ENCODE measurements at regions not wholly inside any gene's neighbourhood (a gene's known extent, or its start where the extent isn't known, plus 50 kb on each side); places are given as distances from the start of the nearest gene placed in this dataset.
"Not testable (repeated sequence)": the region's sequence is repeated elsewhere in the genome, so short reads cannot be mapped to it uniquely, and the experiment has no call there.

DNA sequence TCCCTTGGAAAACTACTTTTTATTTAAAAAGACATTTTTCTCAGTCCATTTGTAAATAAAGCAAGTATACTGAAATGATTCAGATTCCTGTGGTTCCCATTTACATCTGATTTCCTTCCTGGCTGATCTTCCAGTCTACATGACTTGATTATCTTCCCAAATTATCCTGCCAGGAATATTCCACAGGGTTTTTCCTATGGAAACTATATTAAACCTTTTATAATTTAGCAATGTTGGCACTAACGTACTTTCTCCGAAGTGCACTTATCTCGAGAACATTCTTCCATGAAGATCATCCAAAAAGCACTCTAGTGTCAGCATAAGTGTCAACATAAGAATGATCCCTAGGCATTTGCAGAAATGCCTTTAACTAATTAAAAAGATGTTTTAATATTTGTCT is 347.7 kb upstream of the KIF2B start:
- DNase-seq = no peak

DNA sequence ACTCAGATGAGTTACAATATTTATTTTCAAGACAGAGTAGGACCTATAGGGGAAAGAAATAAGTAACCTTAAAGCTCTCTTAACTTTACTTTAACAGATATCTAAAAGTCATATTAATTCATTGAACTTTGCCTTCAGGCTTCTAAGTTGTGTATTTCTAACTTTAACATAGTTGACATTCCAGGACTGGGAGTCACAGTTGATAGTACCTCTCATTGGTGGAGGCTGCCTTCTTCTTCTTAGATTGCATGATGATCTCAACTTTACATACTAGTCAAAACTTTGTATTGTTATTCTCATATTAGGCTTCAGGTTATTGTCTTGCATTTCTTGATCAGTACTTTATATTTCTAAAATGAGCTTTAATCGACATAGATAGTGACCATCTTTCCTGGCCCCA is 350.1 kb upstream of the KIF2B start:
- no peak for DNase-seq

DNA sequence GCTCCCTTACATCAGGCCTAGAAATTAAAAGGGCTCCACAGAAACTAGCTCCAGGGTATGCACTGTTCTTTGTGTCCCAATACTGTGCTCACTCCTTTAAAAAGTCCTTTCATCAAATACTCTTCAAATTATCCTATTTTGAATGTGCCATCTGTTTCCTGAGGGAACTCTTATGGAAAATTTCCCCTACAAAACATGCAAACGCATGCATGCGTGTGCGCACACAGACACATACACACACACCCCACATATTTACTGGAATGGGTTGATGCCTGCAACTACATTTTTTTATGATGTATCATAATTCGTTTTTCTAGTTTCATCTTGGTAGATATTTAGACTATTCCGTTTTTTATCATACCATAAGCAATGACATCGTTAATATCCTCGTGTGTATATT is 351.2 kb upstream of the KIF2B start:
- no peak for DNase-seq

DNA sequence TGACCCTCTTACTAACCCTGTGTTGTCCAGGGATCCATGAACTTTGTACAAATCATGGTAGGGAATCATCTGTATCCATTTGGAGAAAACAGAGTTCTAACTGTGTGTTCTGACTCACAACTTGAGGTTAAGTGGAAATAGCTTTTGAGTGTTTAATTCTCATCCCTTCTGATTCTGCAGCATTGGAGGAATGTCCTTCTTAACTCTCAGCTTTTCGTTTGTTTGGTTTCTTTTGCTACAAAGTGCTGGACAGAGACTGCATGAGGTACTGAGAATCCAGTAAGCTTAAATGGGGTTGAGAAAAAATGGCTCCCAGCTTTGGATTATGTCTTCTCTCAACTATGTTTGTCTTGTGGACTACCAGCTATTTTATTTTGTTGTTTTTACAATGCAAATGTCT is 352.1 kb upstream of the KIF2B start:
- no peak for DNase-seq

DNA sequence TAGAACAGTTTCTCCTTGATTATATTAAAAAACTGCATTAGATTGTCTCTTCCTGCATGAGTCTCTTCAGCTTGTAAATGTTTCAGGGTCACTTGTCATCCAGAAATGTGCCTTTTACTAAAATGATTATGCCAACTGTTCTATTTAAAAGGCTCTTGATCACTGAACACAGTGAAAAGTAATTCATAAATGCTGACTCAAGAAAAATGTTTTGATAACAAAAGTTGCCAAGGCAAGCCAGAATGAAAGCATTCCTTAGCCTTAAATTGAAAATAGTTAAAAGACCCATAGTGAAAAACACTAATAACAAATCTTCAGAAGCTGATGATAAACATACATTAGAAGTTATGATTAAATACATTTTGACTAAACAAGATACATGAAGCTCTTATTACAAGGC is 356.0 kb upstream of the KIF2B start:
- DNase-seq = no peak

DNA sequence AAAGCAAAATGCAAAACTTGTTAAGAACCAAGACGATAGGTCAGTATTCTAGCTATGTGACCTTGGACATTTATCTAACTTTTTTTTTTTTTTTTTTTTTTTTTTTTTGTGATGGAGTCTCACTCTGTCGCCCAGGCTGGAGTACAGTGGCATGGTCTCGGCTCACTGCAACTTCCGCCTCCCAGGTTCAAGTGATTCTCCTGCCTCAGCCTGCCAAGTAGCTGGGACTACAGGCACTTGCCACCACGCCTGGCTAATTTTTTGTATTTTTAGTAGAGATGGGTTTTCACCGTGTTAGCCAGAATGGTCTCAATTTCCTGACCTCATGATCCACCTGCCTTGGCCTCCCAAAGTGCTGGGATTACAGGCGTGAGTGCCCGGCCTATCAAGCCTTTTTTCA is 358.3 kb upstream of the KIF2B start:
- not testable (repeated sequence) for DNase-seq

DNA sequence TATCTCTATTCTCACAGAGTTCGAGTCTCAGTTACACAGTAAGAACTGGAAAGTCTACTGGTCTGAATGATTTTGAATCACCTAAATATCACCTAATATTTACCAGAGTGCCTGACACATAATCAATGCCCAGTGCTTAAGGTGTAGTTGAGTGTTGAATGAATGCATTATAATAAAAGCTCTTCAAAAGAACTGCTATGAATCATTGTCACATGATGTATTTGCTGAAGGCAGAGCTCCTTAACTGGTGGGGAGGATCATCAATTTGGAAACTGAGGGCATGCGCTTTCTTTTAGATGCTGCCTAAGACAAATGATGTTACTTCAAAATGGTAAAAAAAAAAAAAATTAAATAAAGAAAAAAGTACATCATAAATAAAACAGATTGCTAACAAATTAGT is 359.4 kb upstream of the KIF2B start:
- no peak for DNase-seq

DNA sequence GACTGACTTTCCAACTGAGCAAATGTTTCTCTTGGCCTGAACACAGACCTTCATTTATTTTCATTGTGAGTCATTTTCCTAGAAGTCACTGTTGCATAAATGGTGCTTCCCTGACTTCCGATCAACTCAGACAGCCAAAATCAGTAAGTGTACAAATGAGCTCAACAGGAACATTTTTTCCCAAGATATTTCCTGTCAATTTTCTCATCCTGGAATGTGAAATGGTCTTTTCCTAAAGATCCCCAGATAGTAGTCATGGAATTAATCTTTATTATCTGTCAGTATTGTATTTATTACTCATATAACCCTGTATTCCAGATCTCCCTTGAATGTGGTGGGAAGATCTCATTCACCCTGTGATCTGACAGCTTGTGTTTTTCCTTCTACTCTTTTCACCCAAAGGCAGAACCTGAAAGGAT is 360.3 kb upstream of the KIF2B start:
- DNase-seq = no peak

DNA sequence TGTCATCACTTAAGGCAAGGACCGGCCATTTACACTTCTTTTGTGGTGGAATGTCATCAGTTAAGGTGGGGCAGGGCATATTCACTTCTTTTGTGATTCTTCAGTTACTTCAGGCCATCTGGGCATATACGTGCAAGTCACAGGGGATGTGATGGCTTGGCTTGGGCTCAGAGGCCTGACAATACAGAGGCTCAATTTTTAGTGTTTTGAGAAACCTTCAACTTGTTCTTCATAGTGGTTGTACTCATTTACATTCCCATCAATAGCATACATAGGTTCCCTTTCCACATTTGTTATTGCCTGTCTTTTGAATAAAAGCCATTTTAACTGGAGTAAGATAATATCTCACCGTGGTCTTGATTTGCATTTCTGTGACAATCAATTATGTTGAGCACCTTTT is 366.8 kb upstream of the KIF2B start:
- not testable (repeated sequence) for DNase-seq

DNA sequence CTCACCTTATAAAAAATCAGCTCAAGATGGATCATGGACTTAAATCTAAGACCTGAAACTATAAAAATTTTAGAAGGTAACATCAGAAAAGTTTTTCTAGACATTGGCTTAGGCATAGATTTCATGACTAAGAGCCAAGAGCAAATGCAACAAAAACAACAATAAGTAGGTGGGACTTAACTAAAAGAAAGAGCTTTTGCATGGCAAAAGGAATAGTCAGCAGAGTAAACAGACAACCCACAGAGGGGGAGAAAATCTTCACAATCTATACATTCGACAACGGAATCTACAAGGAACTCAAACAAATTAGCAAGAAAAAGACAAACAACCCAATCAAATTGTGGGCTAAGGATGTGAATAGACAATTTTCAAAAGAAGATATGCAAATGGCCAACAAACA is 368.4 kb upstream of the KIF2B start:
- no peak for DNase-seq

DNA sequence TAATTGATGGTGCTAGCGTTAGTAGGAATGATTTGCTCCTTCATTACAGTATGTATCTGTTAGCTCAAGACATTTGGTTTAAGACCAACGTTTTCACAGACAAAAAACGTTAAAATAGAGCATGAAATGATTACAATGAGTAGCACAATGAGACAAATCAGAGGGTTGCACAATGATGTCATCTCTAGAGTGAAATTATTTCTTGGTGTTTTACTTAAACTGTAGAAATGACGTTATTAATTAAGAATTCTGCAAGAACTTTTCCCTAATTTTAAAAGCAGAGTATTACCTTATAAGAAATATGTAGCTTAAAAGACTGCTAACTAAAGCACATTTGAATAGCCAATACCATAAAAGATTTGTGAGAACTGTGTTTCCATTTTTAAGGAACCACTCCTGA is 373.4 kb upstream of the KIF2B start:
- no peak for DNase-seq

DNA sequence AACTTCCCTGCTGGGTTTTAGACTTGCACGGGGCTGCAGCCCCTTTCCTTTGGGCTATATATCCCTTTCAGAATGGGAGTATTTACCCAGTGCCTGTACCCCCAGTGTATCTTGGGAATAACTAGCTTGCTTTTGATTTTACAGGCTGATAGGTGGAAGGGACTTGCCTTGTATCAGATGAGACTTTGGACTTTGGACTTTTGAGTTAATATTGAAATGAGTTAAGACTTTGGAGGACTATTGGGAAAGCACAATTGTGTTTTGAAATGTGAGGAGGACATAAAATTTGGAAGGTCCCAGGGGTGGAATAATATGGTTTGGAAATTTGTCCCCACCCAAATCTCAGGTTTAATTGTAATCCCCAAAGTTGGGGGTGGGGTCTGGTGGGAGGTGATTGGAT is 393.8 kb upstream of the KIF2B start:
- DNase-seq = no peak

DNA sequence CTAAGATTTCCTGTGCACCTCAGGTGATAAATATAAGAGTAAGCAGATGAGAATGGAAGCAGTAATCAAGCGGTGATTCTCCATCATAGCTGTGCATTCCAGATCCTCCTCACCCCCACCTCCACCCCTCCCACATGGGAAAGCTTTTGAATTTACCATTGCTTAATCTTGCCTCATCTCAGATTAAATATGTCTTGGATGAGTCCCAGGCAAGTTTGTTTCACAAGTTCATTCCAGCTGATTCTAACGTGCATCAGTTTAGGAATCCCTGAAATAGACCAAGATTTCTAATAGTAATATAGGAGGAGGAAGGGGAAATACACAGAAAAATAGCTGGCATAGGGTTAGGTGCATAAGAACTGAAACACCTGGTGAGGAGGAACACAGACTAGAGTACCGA is 396.2 kb upstream of the KIF2B start:
- no peak for DNase-seq

DNA sequence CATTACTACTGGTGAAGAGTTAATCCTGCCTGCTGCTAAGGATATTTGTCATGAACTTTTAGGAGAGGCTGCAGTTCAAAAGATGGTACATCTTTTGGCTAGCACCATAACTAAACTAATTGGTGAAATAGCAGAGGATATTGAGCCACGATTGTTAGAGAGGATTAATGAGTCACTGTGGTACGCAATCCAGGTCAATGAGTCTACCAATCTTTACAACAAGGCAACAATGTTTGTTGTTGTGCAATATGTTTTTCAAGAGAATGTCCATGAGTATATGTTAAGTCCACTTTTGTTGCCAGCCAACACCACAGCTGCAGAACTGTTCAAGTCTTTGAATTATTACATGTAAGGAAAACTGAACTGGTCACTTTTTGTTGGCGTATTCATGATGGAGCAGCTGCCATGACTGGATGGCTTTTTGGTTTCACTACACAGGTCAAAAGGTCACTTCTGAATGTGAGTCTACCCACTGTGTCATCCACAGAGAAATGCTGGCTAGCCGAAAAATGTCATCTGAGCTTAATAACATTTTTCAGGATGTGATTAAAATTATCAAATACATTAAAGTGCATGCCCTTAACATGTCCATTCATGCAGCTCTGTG is 402.6 kb upstream of the KIF2B start:
- DNase-seq = no peak

DNA sequence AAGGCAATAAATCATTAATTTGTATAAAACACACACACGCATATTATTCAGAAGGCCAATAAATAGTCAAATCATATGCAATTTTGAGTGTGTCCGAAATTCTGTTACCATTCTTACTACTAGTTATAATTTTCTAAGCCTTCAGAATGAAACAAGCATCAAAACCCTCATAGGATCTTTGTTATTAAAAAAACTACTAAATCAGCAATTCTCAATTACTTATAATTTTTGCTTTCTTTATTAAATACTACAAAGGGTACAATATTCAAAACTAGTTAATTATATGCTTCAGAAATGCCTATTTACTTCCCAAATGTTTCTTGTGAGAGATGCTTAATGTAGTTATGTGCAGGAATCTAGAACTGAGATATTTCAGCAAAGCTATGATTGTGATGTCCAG is 413.1 kb upstream of the KIF2B start:
- no peak for DNase-seq

DNA sequence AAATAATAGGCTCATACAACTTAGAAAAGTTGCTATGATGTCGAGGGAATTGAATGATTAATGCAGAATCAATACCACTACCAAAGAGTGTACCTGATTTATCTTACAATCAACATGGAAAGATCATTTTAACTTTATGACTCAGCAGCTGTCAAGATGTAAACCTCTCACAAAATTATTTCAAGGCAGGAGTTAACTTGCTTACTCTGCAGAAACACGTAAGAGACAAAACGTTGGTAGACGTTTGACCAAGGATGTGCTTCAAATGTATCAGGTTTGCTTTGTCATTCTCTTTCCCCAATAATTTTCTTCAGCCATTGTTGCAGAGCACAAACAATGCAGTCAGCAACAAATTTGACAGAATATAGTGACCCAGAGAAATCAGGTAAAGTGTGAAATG is 415.8 kb upstream of the KIF2B start:
- no peak for DNase-seq

DNA sequence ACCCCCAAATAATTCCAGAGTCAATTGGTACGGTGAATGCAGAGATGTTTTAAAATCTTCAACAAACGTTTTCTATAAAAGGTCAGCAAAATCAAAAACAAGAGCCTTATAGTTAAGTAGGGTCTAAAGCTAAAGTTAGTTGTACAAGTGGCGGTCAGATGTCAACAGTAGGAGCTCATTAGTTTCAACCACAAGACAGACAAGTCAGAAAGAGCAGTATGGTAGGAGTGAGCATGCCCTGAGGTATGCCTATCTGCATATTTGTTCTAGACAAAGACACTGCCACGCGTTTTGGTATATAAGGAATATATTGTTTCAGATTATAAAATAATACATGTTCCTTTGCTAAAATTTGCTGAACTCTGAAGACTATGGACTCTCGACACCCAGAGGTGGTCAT is 431.5 kb upstream of the KIF2B start:
- DNase-seq = no peak

DNA sequence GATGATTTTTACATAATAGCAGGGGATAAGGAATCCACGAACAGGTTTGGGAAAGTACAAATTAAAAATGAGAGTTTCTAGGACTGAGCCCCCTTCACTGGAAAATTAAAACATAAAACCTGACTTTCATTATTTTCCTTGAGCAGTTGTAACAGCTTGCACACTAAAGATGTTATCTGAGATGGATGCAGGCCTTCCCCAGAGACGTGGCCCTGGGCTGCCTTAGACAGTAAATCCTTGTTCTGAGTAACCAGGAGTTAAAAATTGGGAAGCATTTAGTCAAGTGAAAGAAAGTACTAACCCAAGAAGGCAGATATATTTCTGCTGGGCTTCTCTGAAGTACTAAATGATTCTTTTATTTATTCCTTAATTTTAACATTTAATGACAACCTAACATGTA is 432.2 kb upstream of the KIF2B start:
- no peak for DNase-seq

DNA sequence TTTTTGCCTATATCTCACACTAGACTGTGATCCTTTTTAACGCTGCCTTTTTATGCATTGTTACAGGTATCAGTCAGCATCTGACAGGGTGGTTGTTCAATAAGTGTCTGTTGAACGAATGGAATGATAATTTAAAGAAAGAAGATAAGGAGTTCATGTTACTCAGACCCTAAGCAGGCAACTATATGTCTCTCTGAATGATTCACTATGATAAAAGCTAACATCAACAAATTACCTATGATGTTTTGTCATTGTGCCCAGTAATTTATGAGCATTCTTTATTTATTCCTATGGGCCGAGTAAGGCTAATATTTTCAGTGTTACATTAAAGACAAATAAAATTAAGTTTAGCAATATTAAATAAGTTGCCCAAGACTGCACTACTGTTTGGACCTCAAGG is 435.0 kb upstream of the KIF2B start:
- DNase-seq = no peak

DNA sequence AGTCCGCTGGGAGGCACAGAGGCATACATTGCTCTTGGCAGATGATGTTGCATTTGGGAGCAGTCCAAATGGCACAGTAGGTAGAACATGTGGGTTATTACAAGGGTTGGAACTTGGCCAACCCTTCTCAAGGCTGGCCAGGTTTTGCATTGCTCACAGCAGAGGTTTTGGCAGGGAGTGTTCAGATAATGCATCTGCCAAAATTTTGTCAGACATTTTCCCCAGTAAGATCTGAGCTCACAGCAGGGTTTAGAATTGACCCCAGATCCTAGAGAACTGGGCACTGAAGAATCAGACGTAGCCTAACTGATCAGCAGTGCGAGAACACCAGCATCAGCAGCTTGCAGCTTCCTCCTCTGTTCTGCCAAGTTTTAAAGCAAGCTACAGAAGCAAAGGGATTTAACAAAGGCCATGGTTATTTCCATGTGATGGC is 468.8 kb upstream of the KIF2B start:
- DNase-seq = no peak

DNA sequence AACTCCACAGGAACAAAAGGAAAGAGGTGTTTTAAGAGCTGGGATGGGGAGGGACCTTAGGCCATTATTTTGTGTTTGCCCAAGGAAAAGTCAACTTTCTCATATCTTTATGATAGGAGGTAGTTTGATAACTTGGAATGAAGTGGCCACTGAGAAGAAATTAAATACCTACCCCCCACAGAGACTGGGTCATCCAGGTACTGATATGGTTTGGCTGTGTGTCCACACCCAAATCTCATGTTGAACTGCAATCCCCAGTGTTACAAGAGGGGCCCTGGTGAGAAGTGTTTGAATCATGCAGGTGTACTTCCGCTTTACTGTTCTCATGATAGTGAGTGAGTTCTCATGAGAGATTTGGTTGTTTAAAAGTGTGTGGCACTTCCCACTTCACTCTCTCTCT is 477.9 kb upstream of the KIF2B start:
- no peak for DNase-seq

DNA sequence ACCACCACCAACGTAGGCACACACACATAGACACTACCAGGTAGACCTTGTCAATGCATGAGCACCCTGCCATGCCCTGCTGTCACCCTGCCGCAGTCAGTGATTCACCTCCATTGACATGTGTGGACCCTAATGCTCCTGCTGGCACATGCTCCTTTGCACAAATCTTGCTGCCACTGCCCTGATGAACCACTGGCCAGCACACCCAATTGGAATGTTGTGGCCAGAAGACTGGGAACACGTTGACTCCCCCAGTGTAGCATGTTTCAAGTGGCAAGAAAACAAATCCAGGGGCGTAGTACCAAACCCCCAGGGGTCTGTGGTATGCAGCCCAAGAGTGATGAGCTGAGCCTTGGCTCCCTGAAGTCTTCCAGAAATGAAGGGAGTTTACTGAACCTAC is 486.4 kb upstream of the KIF2B start:
- no peak for DNase-seq

DNA sequence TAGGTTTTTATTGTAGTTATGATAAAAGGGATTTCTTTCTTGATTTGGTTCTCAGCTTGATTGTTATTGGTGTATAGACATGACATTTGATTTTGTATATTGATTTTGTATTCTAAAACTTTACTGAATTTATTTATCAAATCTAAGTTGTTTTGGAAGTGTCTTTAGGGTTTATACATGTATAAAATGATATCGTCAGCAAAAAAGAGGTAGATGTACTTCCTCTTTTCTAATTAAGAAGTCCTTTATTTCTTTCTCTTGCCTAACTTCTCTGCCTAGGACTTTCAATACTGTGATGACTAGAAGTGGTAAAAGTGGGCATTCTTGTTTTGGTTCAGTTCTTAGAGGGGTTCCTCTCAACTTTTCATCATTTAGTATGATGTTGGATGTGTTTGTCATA is 487.3 kb upstream of the KIF2B start:
- no peak for DNase-seq

DNA sequence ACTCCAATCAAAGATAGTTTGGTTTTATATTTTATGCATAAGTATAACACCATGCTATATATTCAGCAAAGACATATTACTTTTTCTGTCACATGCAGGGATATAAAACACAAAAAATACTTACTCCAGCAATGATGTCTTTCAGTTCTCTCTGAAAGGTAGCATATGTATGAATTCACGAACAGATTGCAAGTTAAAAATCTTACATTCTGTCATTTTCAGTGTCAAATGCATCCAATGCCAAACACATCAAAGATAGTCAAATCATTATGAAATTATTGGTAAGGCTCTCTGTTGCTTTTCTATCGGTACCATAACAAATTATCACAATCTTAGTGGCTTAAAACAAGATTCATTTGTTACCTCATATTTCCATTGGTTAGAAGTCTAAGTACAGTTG is 492.0 kb upstream of the KIF2B start:
- no peak for DNase-seq

DNA sequence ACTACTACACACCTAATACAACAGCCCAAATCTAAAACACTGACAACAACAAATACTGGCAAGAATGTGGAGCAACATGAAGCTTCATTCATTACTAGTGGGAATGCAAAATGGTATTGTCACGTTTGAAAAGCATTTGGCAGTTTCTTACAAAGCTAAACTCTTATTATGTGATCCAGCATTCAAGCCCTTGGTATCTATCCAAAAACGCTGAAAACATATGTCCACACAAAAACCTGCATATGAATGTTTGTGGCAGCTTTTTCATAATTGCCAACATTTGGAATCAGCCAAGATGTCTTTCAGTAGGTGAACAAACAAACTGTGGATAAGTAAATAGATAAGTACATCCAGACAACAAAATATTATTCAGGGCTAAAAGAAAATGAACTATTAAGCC is 501.1 kb upstream of the KIF2B start:
- no peak for DNase-seq

DNA sequence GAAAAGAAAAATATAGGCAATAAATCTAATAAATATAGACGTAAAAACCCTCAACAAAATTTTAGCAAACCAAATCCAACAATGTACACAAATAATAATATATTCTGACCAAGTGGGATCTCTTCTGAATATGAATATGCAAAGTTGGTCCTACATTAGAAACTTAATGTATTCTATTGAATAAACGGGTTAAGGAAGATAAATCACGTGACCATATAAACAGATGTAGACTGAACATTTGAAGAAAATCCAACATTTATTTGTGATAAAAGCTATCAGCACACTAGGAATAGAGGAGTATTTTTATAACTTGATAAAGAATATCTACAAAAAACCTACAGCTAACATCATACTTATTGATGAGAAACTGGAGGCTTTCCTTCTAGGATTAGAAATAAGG is 502.8 kb upstream of the KIF2B start:
- no peak for DNase-seq

All from CD4-positive, alpha-beta T cell treated with Interleukin-1 beta for 1 hour (primary cell).